ENCODE measurements at regions not wholly inside any gene's neighbourhood (a gene's known extent, or its start where the extent isn't known, plus 50 kb on each side); places are given as distances from the start of the nearest gene placed in this dataset.

GRCh38 chr1:184859381-184860105, 104.9 kb upstream of the EDEM3 start (continued):
- TF ChIP-seq AEBP2 (tag by site-specific recombination; IDR thresholded peaks at IDR 0.05; ENCODE audit: borderline replicate concordance): no peak
- TF ChIP-seq ZBTB20 (tag by site-specific recombination; IDR thresholded peaks at IDR 0.05): no peak
- no peak for TF ChIP-seq ZNF776 (tag by site-specific recombination; IDR thresholded peaks at IDR 0.05; ENCODE audit: borderline replicate concordance)
- no peak for TF ChIP-seq ZNF626 (tag by site-specific recombination; IDR thresholded peaks at IDR 0.05)

- Histone ChIP-seq H3K4me3 (ENCODE audit: low read depth, low read length) (no peak overlapping the region), H3K4me1 (ENCODE audit: control insufficient read depth, insufficient read depth, low read length) (no peaks in the 10 kb centered on the region), H3K9me3 (ENCODE audit: control insufficient read depth, insufficient read depth, low read depth, low read length) (no peaks in the 10 kb centered on the region), H3K27ac (ENCODE audit: extremely low read depth, low read depth, low read length) (no peak overlapping the region), H3K36me3 (ENCODE audit: control insufficient read depth in 2 of 2, insufficient read depth in 1 of 2, low read length in 2 of 2) (no peaks in the 10 kb centered on the region)
- ChIA-PET CTCF (no interaction called here), POLR2A (no interaction called here)
- TF ChIP-seq GLI2 (tag by site-specific recombination; IDR thresholded peaks at IDR 0.05; ENCODE audit: borderline replicate concordance, low read depth) (no peak), ZNF112 (tag by site-specific recombination; IDR thresholded peaks at IDR 0.05) (no peak)
Measured at GRCh38 chr1:184858288-184858687, 103.6 kb upstream of the EDEM3 start.

- Histone ChIP-seq H3K4me3 (ENCODE audit: low read depth, low read length) (no peak overlapping the region), H3K4me1 (ENCODE audit: control insufficient read depth, insufficient read depth, low read length) (no peaks in the 10 kb centered on the region), H3K27ac (ENCODE audit: extremely low read depth, low read depth, low read length) (no peak overlapping the region), H3K36me3 (ENCODE audit: control insufficient read depth in 2 of 2, insufficient read depth in 1 of 2, low read length in 2 of 2) (no peaks in the 10 kb centered on the region), H3K9me3 (ENCODE audit: control insufficient read depth, insufficient read depth, low read depth, low read length) (no peaks in the 10 kb centered on the region)
- TF ChIP-seq ZNF529 (tag by site-specific recombination; IDR thresholded peaks at IDR 0.05; ENCODE audit: insufficient replicate concordance): no peak
- no peak for TF ChIP-seq ZBTB10 (tag by site-specific recombination; IDR thresholded peaks at IDR 0.05)
- TF ChIP-seq SP7 (tag by site-specific recombination; IDR thresholded peaks at IDR 0.05): no peak
- TF ChIP-seq ZNF501 (tag by site-specific recombination; IDR thresholded peaks at IDR 0.05): no peak
- CTCF ChIA-PET: no interaction called here
- POLR2A ChIA-PET: no interaction called here
Measured at GRCh38 chr1:184854496-184855140, 100.0 kb upstream of the EDEM3 start.

GRCh38 chr1:184854036-184854435, 99.4 kb upstream of the EDEM3 start:
- CTCF ChIA-PET: no interaction called here
- Histone ChIP-seq H3K9me3 (ENCODE audit: control insufficient read depth, insufficient read depth, low read depth, low read length) (no peaks in the 10 kb centered on the region), H3K4me3 (ENCODE audit: low read depth, low read length) (no peak overlapping the region), H3K27ac (ENCODE audit: extremely low read depth, low read depth, low read length) (no peak overlapping the region), H3K4me1 (ENCODE audit: control insufficient read depth, insufficient read depth, low read length) (no peaks in the 10 kb centered on the region), H3K36me3 (ENCODE audit: control insufficient read depth in 2 of 2, insufficient read depth in 1 of 2, low read length in 2 of 2) (no peaks in the 10 kb centered on the region)
- TF ChIP-seq ZNF133 (tag by site-specific recombination; IDR thresholded peaks at IDR 0.05) (no peak), ZNF155 (tag by site-specific recombination; IDR thresholded peaks at IDR 0.05) (no peak), ZBTB11 (tag by site-specific recombination; conservative IDR thresholded peaks at IDR 0.05; ENCODE audit: low read depth) (no peak)
- POLR2A ChIA-PET: no interaction called here
